Esophagus (tissue), 2 donors: ENCODE measurements at regions not wholly inside any gene's neighbourhood (a gene's known extent, or its start where the extent isn't known, plus 50 kb on each side); places are given as distances from the start of the nearest gene placed in this dataset.

Experiments used
- H3K27ac ChIP-seq, 2 donors: one replicate each; pipeline ENCODE4 v1.5.1; 2013; ENCODE audit warnings: low read depth in 2 of 2, mild to moderate bottlenecking in 2 of 2, inconsistent platforms in 1 of 2, low read length in 1 of 2, moderate library complexity in 1 of 2
- H3K27me3 ChIP-seq, 2 donors: one replicate each; pipeline ENCODE4 v1.6.1; 2013; ENCODE audit warnings: low read length in 2 of 2, control low read depth in 1 of 2, mild to moderate bottlenecking in 1 of 2; ENCODE audit not compliant: insufficient read depth in 2 of 2, control insufficient read depth in 1 of 2
- H3K36me3 ChIP-seq, 2 donors: one replicate each; pipeline ENCODE4 v1.6.1; 2013; ENCODE audit warnings: low read length in 1 of 2; ENCODE audit not compliant: control insufficient read depth in 2 of 2, insufficient read depth in 2 of 2
- H3K4me1 ChIP-seq, 2 donors: one replicate each; pipeline ENCODE4 v1.6.1; 2013; ENCODE audit warnings: low read length in 1 of 2; ENCODE audit not compliant: control insufficient read depth in 2 of 2, insufficient read depth in 2 of 2
- H3K4me3 ChIP-seq, 2 donors: one replicate each; pipeline ENCODE4 v1.5.1; 2013; ENCODE audit warnings: low read length in 2 of 2, mild to moderate bottlenecking in 2 of 2, low read depth in 1 of 2, moderate library complexity in 1 of 2
- H3K9me3 ChIP-seq, 2 donors: one replicate each; pipeline ENCODE4 v1.6.1; 2013; ENCODE audit warnings: mild to moderate bottlenecking in 2 of 2, low read depth in 1 of 2, low read length in 1 of 2, moderate library complexity in 1 of 2; ENCODE audit not compliant: control insufficient read depth in 2 of 2, insufficient read depth in 1 of 2
- WGBS, 2 donors: extraction: QIAGEN DNeasy Blood & Tissue Kit; methylation state at CpG; one replicate each; pipeline ENCODE4 v1.1.7; 2013; 5-methylcytosine and 5-hydroxymethylcytosine counted together
- donor health status: healthy with polysubstance abuse.
- donor health status: Bipolar disorder and iron deficiency.

GRCh38 chr6:43869079-43869710 lies 99.2 kb downstream of the VEGFA start:
- H3K27ac ChIP-seq, result no peak overlapping the region
- 78 to 81% methylated on average over 12 of the region's 12 CpGs for WGBS, 2 donors
- H3K4me3 ChIP-seq, result no peak overlapping the region
- H3K36me3 ChIP-seq, result no peaks in the 10 kb centered on the region
- H3K9me3 ChIP-seq, result no peaks in the 10 kb centered on the region
- no peaks in the 10 kb centered on the region for H3K27me3 ChIP-seq
- no peaks in the 10 kb centered on the region for H3K4me1 ChIP-seq

- Histone ChIP-seq H3K27me3 (no peaks in the 10 kb centered on the region), H3K27ac (no peak overlapping the region), H3K4me1 (no peaks in the 10 kb centered on the region), H3K36me3 (no peaks in the 10 kb centered on the region), H3K9me3 (no peaks in the 10 kb centered on the region), H3K4me3 (no peak overlapping the region)
- WGBS, 2 donors, result 93% methylated on average over 6 of the region's 6 CpGs
These were observed 98.5 kb downstream of the VEGFA start for GRCh38 chr6:43868467-43868866.

GRCh38 chr6:43867996-43868395 lies 98.0 kb downstream of the VEGFA start:
- H3K36me3 ChIP-seq, result no peaks in the 10 kb centered on the region
- 96 to 97% methylated on average over 5 of the region's 5 CpGs for WGBS, 2 donors
- H3K27ac ChIP-seq, result no peak overlapping the region
- no peaks in the 10 kb centered on the region for H3K4me1 ChIP-seq
- no peaks in the 10 kb centered on the region for H3K27me3 ChIP-seq
- H3K4me3 ChIP-seq, result no peak overlapping the region
- no peaks in the 10 kb centered on the region for H3K9me3 ChIP-seq

DNA sequence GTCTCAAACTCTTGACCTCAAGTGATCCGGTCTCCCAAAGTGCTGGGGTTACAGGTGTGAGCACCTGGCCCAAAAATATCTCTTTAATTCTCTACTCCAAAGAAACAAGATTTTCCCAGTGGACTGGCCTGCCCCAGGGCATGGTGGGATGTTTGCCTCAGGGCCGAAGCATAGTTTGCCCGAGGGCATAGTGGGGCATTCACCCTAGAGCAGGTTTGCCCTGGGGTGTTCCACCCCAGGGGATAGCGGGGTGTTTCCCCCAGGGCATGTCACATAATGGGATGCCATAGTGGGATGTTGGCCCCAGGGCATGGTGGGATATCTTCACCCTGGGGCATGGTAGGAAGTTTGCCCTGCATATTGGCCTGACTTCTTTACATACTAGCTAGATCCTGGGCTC lies 97.2 kb downstream of the VEGFA start:
- Histone ChIP-seq H3K4me3 (no peak overlapping the region), H3K27me3 (no peaks in the 10 kb centered on the region), H3K36me3 (no peaks in the 10 kb centered on the region), H3K27ac (no peak overlapping the region), H3K4me1 (no peaks in the 10 kb centered on the region), H3K9me3 (no peaks in the 10 kb centered on the region)
- WGBS, 2 donors, result 87% methylated on average over 4 of the region's 4 CpGs

GRCh38 chr6:43865932-43866645 lies 96.1 kb downstream of the VEGFA start:
- no peaks in the 10 kb centered on the region for H3K4me1 ChIP-seq
- H3K27ac ChIP-seq, result no peak overlapping the region
- H3K27me3 ChIP-seq, result no peaks in the 10 kb centered on the region
- H3K4me3 ChIP-seq, result no peak overlapping the region
- no peaks in the 10 kb centered on the region for H3K9me3 ChIP-seq
- WGBS, 2 donors, result 83 to 86% methylated on average over 12 of the region's 12 CpGs
- no peaks in the 10 kb centered on the region for H3K36me3 ChIP-seq

GRCh38 chr6:43865086-43865485 lies 95.1 kb downstream of the VEGFA start:
- 84 to 91% methylated on average over 4 of the region's 4 CpGs for WGBS, 2 donors
- no peaks in the 10 kb centered on the region for H3K36me3 ChIP-seq

GRCh38 chr6:43862925-43863324 lies 92.9 kb downstream of the VEGFA start:
- WGBS, 2 donors, result 86 to 87% methylated on average over 2 of the region's 2 CpGs

More at GRCh38 chr6:43865086-43865485, 95.1 kb downstream of the VEGFA start:
- Histone ChIP-seq H3K4me3 (no peak overlapping the region), H3K27me3 (no peaks in the 10 kb centered on the region), H3K4me1 (no peaks in the 10 kb centered on the region), H3K9me3 (no peaks in the 10 kb centered on the region), H3K27ac (no peak overlapping the region)

GRCh38 chr6:43861212-43861894 lies 91.3 kb downstream of the VEGFA start:
- Histone ChIP-seq H3K4me1 (no peaks in the 10 kb centered on the region), H3K36me3 (no peaks in the 10 kb centered on the region), H3K4me3 (no peak overlapping the region), H3K27me3 (no peaks in the 10 kb centered on the region), H3K27ac (no peak overlapping the region), H3K9me3 (no peaks in the 10 kb centered on the region)
- 82 to 90% methylated on average over 14 of the region's 14 CpGs for WGBS, 2 donors

More at GRCh38 chr6:43862925-43863324, 92.9 kb downstream of the VEGFA start:
- Histone ChIP-seq H3K27me3 (no peaks in the 10 kb centered on the region), H3K4me1 (no peaks in the 10 kb centered on the region), H3K4me3 (no peak overlapping the region), H3K27ac (no peak overlapping the region), H3K9me3 (no peaks in the 10 kb centered on the region), H3K36me3 (no peaks in the 10 kb centered on the region)

- WGBS, 2 donors, result 64 to 67% methylated on average over 7 of the region's 7 CpGs
- Histone ChIP-seq H3K27ac (no peak overlapping the region), H3K27me3 (no peaks in the 10 kb centered on the region), H3K36me3 (no peaks in the 10 kb centered on the region), H3K4me1 (no peaks in the 10 kb centered on the region), H3K4me3 (no peak overlapping the region), H3K9me3 (no peaks in the 10 kb centered on the region)
These were observed 90.3 kb downstream of the VEGFA start for GRCh38 chr6:43860285-43860684.
